Hindlimb muscle (tissue), 1 donor: ENCODE measurements at regions not wholly inside any gene's neighbourhood (a gene's known extent, or its start where the extent isn't known, plus 50 kb on each side); places are given as distances from the start of the nearest gene placed in this dataset.

Experiments used
- DNase-seq: peaks from one replicate; pipeline ENCODE4 v3.0.0-alpha.2; 2013

DNA sequence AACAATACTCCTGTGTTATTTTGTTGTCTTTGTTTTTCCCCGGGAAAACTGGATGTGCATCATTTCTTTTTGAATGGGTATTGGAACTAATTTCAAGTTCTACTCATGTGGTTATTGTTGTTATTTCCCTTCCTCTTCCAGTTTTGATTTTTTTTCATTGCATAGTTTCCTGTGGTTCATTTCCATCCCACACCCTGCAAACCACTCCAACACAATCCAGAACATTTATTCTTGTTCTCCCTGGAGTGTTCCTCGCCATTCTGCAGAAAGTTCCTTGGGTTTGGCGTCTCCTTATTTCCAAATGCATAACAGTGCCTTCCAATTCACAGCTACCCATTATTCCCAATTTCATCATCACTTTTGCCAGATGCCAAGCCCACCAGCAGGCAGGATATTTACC, 775.1 kb downstream of the TNS3 start:
- no peak for DNase-seq

DNA sequence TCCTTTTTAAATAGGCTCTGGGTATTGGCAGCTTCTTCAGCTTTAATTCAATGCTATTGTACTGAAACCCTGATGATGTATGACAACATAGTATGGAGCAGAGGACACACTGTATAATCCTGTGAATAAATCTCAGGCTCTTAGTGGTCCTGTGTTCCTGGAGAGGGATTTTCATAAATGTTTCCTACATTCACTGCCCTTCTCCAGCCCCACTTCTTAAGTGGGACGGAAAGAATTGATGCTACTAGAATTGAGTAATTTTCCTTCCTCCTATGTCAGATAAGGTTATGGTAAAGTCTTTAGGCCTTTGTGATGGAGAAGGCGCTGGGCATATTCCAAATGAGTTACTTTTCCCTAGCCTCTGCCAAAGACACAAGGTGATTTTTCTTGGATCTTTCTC, 779.4 kb downstream of the TNS3 start:
- no peak for DNase-seq

DNA sequence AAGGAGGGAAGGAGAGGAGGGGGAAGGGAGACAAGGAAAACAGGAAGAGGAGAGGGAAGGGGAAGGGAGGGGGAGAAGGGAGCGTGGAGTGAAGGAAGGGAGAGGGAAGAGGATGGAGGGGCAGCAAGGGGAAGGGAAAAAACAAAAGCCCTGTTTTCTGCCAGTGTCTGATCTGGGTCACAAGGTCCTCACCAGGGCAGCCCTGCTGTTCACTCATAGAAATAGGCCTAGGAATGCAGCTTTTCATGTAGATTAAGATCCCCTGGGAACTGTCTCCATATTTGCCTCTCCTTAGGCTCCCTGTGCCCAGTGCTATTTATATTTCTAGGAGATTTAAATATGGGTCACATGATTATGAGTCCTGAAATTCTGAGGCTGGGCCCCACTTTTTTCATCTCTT, 790.7 kb downstream of the TNS3 start:
- DNase-seq = no peak

DNA sequence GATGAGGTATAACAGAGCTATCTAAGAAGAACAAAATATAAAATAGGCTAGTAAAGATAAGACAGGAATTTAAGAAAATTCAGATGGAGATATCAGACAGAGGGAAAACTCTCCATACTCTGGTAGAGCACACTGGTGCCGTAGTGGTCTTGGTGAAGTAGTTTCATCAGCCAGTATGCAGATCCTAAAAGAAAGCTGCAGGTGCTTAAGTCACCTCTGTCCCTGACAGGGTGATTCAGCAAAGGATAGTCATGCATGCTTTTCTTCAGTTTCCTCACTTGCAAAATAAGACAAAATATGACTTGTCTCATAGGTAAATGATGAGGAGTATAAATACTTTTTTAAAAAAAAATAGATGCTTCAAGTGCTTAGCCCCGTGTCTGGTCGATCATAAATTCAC, 794.9 kb downstream of the TNS3 start:
- no peak for DNase-seq

DNA sequence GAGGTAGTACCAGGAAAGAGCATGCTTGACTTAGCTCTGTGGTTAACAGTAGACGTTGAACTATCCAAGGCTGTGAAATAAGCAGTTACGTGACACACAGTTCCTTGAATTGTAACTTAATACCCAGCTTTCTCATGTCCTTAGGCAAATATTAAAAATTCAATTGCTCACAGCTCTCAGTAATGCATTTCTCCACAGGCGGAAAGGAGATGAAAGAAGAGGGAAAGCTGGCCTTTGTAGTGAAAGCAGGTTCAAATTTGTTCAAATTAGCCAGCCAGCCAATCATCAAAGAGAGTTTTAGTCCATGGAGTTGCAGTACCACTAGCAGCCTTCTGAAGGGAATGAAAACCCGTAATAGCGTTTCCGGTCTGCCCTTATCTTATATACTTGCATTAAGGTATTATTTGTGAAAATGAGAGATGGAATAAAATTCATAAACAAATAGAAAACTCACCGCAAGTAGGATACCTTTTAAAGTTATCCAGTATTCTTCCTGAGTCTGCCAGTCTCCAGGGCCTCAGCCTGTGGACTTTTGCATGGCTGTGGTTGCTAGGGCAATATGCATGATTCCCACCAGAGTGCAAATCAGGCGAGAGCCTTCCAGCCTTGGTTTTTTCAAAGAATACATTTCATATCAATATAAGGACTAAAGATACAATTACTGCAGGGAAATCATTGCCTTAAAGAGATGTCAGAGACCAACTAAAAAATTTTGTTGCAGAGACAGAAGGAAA, 795.5 kb downstream of the TNS3 start:
- no peak for DNase-seq

DNA sequence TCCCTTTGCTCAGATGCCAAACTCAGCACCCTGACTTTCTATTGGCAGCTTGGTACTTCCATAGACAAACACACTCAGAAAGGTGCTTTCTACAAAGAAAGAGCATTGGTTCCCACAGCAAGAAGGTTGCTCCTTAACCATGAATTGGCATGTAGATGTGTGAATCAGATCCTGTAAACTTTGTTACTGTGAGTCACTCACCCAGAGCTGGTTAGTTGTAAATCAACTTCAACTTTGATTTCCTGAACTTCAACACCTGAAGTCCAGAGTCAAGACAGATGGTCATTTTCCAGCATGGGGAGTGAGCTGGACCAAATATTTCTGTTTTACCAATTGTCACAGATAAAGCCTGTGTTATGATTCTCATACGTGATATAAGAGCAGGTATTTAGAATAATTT, 797.2 kb downstream of the TNS3 start:
- no peak for DNase-seq

DNA sequence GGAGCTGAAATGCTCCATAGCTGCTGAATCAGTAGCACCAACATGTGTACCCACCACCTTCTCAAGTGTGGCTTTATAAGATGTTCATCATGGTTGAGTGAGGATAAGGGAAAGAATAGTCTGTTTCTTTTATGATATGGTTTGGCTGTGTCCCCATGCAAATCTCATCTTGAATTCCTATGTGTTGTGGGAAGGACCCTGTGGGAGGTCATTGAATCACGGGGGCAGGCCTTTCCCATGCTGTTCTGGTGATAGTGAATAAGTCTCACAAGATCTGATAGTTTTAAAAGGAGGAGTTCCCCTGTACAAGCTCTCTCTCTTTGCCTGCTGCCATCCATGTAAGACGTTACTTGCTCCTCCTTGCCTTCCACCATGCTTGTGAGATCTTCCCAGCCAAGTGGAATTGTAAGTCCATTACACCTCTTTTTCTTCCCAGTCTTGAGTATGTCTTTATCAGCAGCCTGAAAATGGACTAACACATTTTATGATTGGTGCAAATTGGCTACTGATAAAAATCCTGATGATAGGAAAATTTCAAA, 799.9 kb downstream of the TNS3 start:
- no peak for DNase-seq

DNA sequence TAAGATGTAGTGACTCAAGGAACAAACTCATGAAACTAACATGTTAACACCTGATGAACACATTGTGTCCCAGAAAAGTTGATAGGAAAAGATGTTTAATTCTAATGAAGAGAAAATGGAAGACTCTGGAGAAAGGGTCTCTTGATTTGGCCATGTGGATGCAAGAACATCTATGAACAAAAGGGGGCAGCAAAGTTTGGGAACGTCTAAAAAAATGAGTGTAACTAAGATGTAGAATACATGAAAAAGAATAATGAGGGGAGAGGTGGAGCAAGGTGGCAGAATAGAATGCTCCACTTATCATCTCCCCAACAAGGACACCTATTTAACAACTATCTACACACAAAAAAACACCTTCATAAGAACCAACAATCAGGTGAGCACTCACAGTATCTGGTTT, 805.1 kb downstream of the TNS3 start:
- DNase-seq = no peak

DNA sequence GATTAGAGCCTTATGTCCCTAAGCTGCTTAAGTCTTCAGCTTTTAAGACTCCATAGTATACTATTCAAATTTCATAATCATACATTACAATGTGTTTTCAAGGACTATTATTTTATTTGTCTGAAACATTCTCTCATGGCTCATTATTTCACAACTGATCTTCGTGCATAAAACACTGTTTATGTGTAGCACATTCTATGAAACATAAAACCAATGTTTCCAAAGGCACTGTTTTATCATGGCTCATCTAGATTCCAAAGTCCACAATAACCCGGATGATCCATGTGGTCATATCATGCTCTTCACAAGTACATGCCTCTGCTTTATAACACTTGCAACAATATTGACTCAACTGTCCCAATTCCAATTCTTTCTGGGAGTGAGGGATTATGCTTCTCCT, 806.1 kb downstream of the TNS3 start:
- DNase-seq = no peak

DNA sequence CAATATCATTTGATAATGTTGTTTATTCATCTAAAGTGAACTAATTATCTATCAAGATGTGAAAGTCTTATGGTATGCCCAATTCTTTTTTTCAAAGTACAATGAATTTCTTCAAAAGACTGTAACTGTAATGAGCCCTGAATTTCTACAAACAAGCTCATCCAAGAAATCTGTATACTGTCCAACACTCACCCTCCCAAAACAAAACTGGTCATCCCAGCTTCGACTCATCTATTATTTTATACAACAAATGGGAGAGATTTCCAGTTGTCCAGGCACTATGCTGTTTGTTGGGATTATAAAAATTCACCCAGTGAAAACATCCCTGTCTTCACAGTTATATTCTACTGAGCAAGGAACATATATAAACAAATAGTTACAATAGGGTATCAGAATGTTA, 806.9 kb downstream of the TNS3 start:
- DNase-seq = no peak

DNA sequence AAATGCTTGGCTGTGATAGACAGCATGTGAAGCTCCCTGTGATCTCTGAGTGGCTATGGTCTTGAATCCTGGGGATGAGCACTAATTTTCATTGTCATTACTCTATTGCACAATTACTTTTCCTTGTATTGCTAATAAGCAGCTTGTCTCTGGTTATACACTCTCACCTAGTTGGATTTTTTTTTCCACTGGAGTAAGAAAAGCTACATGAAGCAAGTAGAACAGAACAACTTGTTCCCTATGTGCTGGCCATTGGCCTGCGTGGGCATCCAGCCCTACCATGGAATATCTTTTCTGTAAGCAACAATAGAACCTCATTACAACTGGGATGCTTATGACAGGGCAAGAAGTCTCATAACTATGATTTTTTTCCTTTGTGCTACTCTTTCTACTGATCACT, 807.4 kb downstream of the TNS3 start:
- no peak for DNase-seq

DNA sequence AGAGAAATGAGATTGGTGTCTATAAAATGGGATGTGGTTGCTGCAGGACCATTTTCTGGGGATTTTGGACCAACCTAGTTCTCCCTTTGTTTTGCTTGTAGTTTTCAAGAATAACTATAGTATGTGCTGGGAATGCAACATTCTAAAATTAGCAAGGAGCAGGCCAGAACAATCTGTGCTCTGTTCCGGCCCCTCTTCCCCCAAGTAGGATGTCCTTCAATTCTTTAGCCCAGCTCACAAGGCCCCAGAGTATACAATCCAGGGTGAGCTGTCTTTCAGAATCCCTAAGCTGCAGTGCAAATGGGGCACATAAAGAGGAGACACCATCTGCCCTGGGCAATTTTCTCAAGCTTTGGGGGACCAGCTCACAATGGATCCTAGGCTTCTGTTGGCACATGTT, 809.1 kb downstream of the TNS3 start:
- no peak for DNase-seq

DNA sequence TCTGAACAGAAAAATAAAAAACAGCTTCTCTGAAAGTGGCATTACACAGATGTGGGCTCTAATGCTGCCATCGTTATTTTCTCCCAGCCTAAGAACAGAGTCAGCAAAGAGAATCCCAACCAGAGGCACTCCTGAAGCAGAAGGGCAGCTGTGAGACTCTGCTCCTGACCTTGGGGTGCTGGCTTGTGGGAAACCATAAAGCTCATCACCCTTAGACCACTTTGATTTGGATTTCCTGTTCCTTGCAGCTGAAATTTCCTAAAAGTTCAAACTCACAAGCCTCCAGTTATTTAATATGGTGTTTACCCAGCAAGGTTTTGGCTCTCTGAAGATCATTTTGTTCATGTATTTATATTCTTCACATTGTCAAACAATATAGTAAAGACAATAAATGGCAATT, 814.8 kb downstream of the TNS3 start:
- DNase-seq = no peak

DNA sequence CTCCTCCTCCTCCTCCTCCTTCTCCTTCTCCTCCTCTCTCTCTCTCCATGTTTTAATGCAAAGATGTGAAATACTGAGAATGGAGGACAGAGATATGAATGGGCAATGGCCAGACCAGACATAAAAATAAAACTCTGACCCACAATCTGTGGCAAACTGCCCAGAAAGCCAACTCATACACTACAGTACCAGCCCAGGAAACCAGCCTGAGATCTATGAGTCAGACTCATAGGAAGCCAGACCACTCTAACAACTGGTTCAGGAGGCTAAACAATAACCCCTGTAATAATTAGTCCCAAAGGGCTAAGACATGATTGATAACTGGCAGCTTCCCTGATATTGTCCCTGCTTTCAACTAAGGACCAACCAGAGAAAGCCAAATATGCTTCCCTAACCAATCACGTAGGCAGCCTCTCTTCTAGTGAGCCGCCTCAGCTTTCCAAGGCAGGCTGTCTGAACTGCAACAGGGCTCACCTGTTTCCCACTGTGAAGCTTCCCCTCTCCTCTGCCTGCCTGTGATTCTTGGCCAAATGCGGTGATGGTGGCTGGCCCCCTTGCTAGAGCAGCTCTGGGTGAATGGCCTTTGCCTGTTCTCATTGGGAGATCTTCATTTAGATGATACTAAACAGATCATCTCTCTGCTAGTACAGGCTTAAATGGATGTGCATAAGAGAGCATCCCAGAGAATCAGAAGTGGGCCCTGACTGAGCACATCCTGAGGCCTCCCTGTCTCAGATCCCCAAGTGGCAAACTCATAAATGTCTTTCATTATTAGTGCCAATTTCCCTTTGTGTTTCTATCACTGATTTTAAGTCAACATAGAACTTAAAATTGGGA, 817.6 kb downstream of the TNS3 start:
- no peak for DNase-seq

DNA sequence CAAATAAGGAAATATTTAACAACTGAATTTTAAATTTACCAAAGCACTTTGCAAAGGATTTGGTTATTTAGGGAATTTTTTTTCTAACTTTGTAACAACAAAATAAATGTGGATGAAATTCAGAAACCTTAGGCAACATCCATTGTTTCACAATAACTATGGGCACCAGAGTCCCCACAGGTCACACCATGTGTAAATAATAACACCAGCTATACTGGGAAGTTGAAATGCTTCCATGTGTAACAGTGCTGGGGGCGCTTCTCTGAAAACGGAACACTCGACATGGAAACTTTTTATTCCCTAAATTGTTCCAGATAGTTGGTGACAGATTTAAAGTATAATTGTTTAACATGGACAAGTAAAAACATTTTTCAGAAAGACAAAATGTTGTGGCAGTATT, 818.6 kb downstream of the TNS3 start:
- no peak for DNase-seq

DNA sequence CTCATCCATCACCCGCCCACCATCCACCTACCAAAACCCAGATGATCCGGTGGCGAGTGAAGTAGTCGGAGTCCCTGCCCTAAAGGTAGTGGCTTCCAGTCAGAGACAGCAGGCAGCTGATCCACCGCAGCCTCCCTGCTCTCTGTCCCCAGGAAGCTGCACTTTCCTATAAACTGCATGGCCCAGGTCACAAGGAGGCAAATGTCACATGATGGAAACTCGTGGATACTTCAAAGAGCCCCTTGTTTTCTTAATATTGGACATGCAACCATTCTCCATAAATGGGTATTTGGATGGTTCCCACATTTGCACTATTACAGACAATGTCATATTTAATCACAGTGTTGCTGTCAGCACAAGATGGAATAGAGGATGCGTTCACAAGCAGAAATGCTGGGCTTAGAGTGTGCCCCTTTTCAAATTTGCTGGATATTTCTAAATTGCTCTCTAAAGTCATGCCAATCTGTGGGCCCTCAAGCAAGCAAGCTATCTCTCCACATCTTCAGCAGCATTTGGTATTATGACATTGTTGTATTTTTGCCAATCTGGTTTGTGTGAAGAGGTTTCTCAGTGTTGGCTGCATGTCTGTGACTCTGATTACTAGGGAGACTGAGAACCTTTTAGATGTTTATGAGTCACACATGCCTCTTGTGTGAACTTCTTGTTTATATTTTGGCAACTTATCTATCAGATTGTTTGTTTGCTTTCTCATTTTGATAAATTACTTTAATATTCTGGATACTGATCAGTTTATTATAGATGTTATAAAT, 822.0 kb downstream of the TNS3 start:
- DNase-seq = no peak

DNA sequence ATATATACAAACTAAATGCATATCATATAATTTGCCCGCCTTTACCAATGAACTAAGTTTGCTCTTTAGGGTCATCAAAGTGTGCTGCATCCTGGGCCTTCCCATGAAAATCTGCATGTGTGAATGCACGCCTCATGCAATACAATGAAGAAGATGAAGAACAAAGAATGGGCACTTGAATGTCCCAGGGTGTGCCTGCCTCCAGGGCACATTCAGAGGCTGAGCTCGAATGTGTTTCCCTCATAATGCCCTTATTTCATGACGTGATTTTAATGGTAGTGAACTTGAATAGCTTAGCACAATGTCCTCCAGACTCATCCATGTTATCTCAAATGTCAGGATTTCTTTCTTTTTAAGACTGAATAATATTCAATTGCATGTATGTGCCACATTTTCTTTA, 824.9 kb downstream of the TNS3 start:
- DNase-seq = no peak

DNA sequence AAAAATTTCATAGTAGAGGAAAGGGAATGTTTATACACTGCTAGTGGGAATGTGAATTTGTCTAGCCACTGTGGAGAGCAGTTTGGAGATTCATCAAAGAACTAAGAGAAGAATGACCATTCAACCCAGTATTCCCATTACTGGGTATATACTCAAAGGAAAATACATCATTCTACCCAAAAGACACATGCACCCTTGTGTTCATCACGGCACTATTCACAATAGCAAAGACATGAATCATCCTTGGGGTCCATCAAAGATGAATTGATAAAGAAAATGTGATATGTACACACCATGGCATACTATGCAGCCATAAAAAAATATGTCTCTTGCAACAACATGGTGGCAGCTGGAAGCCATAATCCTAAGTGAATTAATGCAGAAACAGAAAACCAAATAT, 825.7 kb downstream of the TNS3 start:
- DNase-seq = no peak

DNA sequence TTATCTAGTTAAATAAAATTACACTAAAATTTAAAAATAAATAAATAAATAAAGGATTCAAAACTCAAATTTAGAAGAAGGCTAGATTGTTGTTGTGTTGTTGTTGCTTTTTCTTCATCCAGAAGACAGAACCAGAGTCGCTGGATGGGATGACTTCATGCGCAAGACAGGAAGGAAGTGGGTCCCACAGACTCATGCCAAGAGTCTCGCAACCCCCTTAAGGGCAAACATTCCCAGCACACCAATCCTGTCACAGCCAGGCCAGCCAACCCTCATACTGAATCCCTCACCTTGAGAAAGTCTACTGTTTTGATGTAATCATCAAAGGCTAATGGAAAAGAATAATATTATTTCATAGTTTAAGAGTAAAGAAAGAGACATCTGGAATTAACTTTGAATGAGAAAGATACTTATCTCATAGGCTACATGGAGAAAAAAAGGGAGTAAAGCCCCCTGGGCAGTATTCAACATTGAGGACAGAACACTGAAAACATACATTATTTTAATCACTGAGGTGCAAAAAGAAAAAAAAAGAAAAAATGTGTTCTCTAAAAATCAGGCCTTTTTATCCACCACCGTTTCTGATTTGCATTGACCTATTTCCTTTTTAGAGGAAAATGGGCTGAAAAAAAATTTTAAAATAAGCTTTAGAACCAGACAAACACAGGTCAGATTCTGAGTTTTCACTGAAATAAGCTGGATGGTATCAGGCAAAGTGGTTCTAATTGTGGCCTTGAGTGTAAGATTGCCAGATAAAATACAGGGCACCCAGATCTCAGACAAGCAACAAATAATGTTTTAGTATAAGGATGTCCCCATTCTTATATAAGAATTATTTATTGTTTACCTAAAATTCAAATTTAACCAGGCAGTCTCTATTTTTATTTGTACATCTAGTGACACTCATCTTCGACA, 826.5 kb downstream of the TNS3 start:
- DNase-seq = no peak

DNA sequence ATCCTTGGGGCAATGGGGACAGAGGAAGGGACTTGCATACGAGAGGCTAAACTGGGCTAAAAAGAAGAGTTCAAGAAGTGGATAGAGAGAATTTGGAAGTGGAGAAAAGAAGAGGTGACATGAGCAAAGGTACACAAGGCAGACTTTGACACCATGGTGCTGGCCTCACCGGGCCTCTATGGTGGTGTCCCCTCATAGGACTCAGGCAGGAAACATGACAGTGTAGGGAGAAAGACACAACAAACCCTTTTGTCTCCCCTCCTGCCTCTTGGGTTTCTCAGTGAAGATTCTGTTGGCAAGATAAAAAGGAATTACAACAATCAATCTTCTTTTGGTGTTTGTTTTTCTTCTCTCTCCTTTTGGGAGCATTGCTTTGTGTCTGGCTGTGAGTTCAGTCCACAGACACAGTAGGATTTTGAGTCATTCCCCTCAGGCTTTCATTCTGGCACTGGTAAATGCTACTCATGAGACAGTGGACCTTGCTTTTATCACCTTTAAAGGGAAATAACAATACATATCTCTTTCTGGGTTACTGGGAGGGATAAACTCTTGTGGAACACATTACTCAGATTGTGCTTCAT, 827.7 kb downstream of the TNS3 start:
- no peak for DNase-seq

DNA sequence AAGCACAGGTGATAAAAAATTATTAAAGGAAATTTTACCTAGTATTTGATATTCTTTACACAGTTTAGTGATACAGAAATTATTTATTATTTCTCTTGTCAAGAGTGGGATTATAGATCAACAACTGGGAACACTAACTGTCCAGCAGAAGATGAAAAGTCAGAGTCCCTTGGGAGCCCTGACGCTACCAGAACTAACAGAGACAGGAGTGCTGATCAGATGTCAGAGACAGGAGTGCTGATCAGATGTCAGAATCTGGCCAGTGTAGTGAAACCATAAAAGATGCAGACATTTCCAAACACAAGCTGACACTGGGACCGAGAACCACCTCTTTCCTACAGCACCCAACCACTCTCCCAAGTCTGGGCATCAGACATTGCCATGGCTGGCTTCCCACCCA, 828.2 kb downstream of the TNS3 start:
- DNase-seq = no peak

DNA sequence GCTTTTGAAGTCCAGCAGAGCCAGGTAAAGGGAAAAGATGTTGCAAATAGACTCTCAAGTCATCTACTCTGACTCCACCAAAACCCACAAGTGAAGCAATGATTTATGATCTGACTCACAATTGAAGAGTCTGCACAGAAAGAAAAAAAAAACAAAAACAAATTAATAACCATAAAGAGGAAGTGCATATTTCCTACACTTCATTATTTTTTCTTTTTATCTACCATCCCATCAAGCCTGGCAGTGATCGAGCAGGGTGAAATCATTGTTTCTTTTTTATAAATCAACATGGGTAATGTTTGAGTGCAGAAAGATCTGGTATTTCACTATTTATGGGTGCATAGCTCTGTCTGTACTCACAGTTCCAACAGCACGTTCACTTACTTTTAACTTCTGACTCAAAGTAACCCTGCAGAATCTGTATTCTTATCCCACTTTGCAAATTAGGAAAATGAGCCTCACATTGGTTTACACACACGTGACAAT, 829.0 kb downstream of the TNS3 start:
- DNase-seq = no peak
